B cell (primary cell): ENCODE measurements at regions not wholly inside any gene's neighbourhood (a gene's known extent, or its start where the extent isn't known, plus 50 kb on each side); places are given as distances from the start of the nearest gene placed in this dataset.

Source experiments
- ATAC-seq: fragments of 200-7000 bp; cut with Tn5 transposase; one replicate; pipeline ENCODE4 v1.10.0; 2021; ENCODE audit warnings: low read depth, mild to moderate bottlenecking, moderate number of reproducible peaks, moderate library complexity
- CTCF ChIA-PET: fragments of 350-600 bp; sonication (Branson Sonifier 250); formaldehyde crosslinking; loops from one replicate; lab custom pipeline; 2021; ENCODE audit warnings: antibody characterized with exemption, inconsistent platforms; lab: Charles Lee
- POLR2A ChIA-PET: fragments of 350-600 bp; sonication (Branson Sonifier 250); formaldehyde crosslinking; loops from one replicate; lab custom pipeline; 2021; ENCODE audit warnings: antibody characterized with exemption; lab: Charles Lee
- DNase-seq: peaks from one replicate; pipeline ENCODE4 v3.0.0; 2013
- H2AFZ ChIP-seq: 2 replicates; pipeline ENCODE4 v1.6.1; 2012; ENCODE audit warnings: mild to moderate bottlenecking, low read depth, low read length; ENCODE audit not compliant: insufficient read depth, poor library complexity, severe bottlenecking
- H3K27ac ChIP-seq, 2 donors: 1 replicate in 1 of 2; 2 replicates in 1 of 2; pipeline ENCODE4 v1.5.1; 2012 to 2013; ENCODE audit warnings: low read length in 2 of 2, mild to moderate bottlenecking in 2 of 2, moderate library complexity in 1 of 2
- H3K27me3 ChIP-seq, 4 experiments: fragments of 200-600 bp in 1 of 4; sonication (generic) in 1 of 4; replicated peaks in 1 of 4; 1 replicate in 2 of 4; 2 replicates in 2 of 4; pipeline versions ENCODE4 v1.6.1 to v1.7.0; 2013 to 2016; ENCODE audit warnings: low read length in 3 of 4, mild to moderate bottlenecking in 2 of 4, mixed read lengths in 1 of 4, moderate library complexity in 1 of 4; ENCODE audit not compliant: insufficient read depth in 4 of 4, control insufficient read depth in 3 of 4; ENCODE audit errors: control extremely low read depth in 1 of 4
- H3K36me3 ChIP-seq, 2 experiments: replicated peaks in 1 of 2; 1 replicate in 1 of 2; 2 replicates in 1 of 2; pipeline versions ENCODE4 v1.6.1 to v1.7.1; 2013; ENCODE audit warnings: low read length in 1 of 2; ENCODE audit not compliant: insufficient read depth in 2 of 2, control insufficient read depth in 1 of 2; ENCODE audit errors: control extremely low read depth in 1 of 2, extremely low read depth in 1 of 2
- H3K4me1 ChIP-seq, 2 donors: fragments of 200-600 bp in 1 of 2; sonication (generic) in 1 of 2; 1 replicate in 1 of 2; 2 replicates in 1 of 2; pipeline versions ENCODE4 v1.5.1 to v1.6.1; 2013 to 2017; ENCODE audit warnings: low read length in 2 of 2; ENCODE audit not compliant: control insufficient read depth in 2 of 2, insufficient read depth in 2 of 2
- H3K4me2 ChIP-seq: replicated peaks from 2 replicates; pipeline ENCODE3; 2012; ENCODE audit warnings: mild to moderate bottlenecking, low read depth, low read length; ENCODE audit not compliant: poor library complexity, severe bottlenecking
- H3K4me3 ChIP-seq, 5 experiments: fragments of 200-600 bp in 1 of 5; sonication (generic) in 1 of 5; 1 replicate in 3 of 5; 2 replicates in 2 of 5; pipeline versions ENCODE4 v1.5.1 to v1.7.0; 2011 to 2016; ENCODE audit warnings: low read length in 4 of 5, mild to moderate bottlenecking in 4 of 5, low read depth in 2 of 5, control low read depth in 1 of 5, moderate library complexity in 1 of 5; ENCODE audit not compliant: insufficient read depth in 1 of 5; ENCODE audit errors: control extremely low read depth in 1 of 5, extremely low read depth in 1 of 5
- H3K79me2 ChIP-seq: fragments of 200-600 bp; sonication (generic); one replicate; pipeline ENCODE4 v1.6.0; 2016; ENCODE audit warnings: low read length; ENCODE audit not compliant: control insufficient read depth, insufficient read depth
- H3K9ac ChIP-seq: fragments of 200-600 bp; sonication (generic); 2 replicates; pipeline ENCODE4 v1.6.1; 2017; ENCODE audit warnings: mild to moderate bottlenecking, low read length, moderate library complexity
- H3K9me3 ChIP-seq, 3 donors: one replicate each; pipeline versions ENCODE4 v1.6.1 to v1.7.1; 2013; ENCODE audit warnings: low read length in 2 of 3; ENCODE audit not compliant: control insufficient read depth in 2 of 3, insufficient read depth in 1 of 3; ENCODE audit errors: control extremely low read depth in 1 of 3
- H4K20me1 ChIP-seq: 2 replicates; pipeline ENCODE4 v1.6.0; 2012; ENCODE audit warnings: mild to moderate bottlenecking, low read length; ENCODE audit not compliant: insufficient read depth, control insufficient read depth, poor library complexity, severe bottlenecking
- H3K27ac Mint-ChIP-seq: one replicate; pipeline ENCODE4 v1.8.0; 2021; ENCODE audit warnings: mixed read lengths
- H3K27me3 Mint-ChIP-seq: one replicate; pipeline ENCODE4 v1.8.0; 2021; ENCODE audit warnings: mixed read lengths
- H3K4me1 Mint-ChIP-seq: one replicate; pipeline ENCODE4 v1.8.0; 2021; ENCODE audit warnings: mixed read lengths
- H3K4me3 Mint-ChIP-seq: one replicate; pipeline ENCODE4 v1.8.0; 2021; ENCODE audit warnings: mixed read lengths
- H3K9me3 Mint-ChIP-seq: one replicate; pipeline ENCODE4 v1.8.0; 2022; ENCODE audit warnings: mixed read lengths; ENCODE audit not compliant: insufficient read depth
- CTCF ChIP-seq: fragments of 200-600 bp; IDR thresholded peaks from one replicate; pipeline ENCODE4 v1.8.0; 2022; ENCODE audit warnings: antibody characterized with exemption, mild to moderate bottlenecking
- EZH2 ChIP-seq: IDR thresholded peaks from 2 replicates; pipeline ENCODE4 v1.6.1; 2012; ENCODE audit warnings: borderline replicate concordance, low read depth, mild to moderate bottlenecking, moderate library complexity, low read length; ENCODE audit not compliant: insufficient read depth, poor library complexity, severe bottlenecking
- WGBS: methylation state at CpG from one replicate; pipeline ENCODE4 v1.1.5; 2013; ENCODE audit warnings: missing lambda C conversion rate; ENCODE audit not compliant: insufficient coverage; 5-methylcytosine and 5-hydroxymethylcytosine counted together
- intact Hi-C: fragments of 100-400 bp; cut with micrococcal nuclease; formaldehyde crosslinking; loops from one replicate; pipeline ENCODE4 v1.10.0; 2022

GRCh38 chr20:16115911-16116552 lies 457.2 kb downstream of the KIF16B start:
- Histone ChIP-seq H3K4me2 (no peak overlapping the region), H3K79me2 (no peaks in the 10 kb centered on the region), H4K20me1 (no peaks in the 10 kb centered on the region), H3K27ac (no peak overlapping the region), H3K36me3 (no peaks in the 10 kb centered on the region), H3K4me1 (peaks cover 21 to 23% of the 10 kb centered on the region in 2 donors), H3K4me3 (no peak overlapping the region), H2AFZ (no peak overlapping the region), H3K9ac (no peak overlapping the region), H3K27me3 (no peaks in the 10 kb centered on the region), H3K9me3 (no peaks in the 10 kb centered on the region)
- intact Hi-C loops = no loop called here
- H3K9me3 Mint-ChIP-seq = no peaks in the 10 kb centered on the region
- WGBS = 100% methylated on average over 2 of the region's 2 CpGs
- TF ChIP-seq EZH2 (no peak), CTCF (no peak)
- no peak for ATAC-seq
- ChIA-PET CTCF (interaction anchor here (1.3 kb wide), 1 partner anchor 38 kb away, joined by 3 read pairs; no protein-coding TSS in a partner anchor), POLR2A (no interaction called here)
- no peak for DNase-seq
- peaks cover 28% of the 10 kb centered on the region for H3K4me1 Mint-ChIP-seq
- no peaks in the 10 kb centered on the region for H3K27me3 Mint-ChIP-seq
- no peak overlapping the region for H3K27ac Mint-ChIP-seq
- H3K4me3 Mint-ChIP-seq = no peak overlapping the region

DNA sequence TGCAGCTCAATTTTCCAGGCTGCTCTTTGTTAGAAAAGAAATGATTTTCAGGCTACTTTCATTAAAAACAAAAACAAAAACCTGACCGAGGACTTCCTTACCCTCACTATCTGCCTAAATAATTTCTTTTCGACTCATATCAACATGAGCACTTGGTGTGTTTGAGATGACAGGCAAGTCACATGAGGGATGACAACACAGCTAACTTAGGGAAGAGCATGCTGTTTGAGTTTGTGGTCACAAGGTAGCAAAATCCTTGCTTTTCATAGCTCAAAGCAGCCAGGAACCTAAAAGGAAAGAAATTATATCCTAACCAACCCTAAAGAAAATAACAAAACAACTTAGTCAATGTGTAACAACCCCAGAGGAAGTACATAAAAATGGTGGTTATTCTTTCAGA lies 459.5 kb downstream of the KIF16B start:
- TF ChIP-seq EZH2 (no peak), CTCF (no peak)
- H3K27ac ChIP-seq = no peak overlapping the region
- WGBS = no CpG with 5 or more reads among the region's 2 CpGs
- no peak overlapping the region for H3K27ac Mint-ChIP-seq
- no peak overlapping the region for H3K4me3 ChIP-seq
- H3K4me1 ChIP-seq = peaks cover 28 to 30% of the 10 kb centered on the region in 2 donors
- POLR2A ChIA-PET = no interaction called here
- no peaks in the 10 kb centered on the region for H3K9me3 ChIP-seq
- H3K79me2 ChIP-seq = no peaks in the 10 kb centered on the region
- H3K4me2 ChIP-seq = no peak overlapping the region
- H3K27me3 ChIP-seq = no peaks in the 10 kb centered on the region
- H3K36me3 ChIP-seq = no peaks in the 10 kb centered on the region
- H2AFZ ChIP-seq = no peak overlapping the region
- peaks cover 46% of the 10 kb centered on the region for H3K4me1 Mint-ChIP-seq
- H3K9me3 Mint-ChIP-seq = no peaks in the 10 kb centered on the region
- H3K27me3 Mint-ChIP-seq = no peaks in the 10 kb centered on the region
- CTCF ChIA-PET = no interaction called here
- intact Hi-C loops = no loop called here
- no peaks in the 10 kb centered on the region for H4K20me1 ChIP-seq
- H3K4me3 Mint-ChIP-seq = no peak overlapping the region
- no peak overlapping the region for H3K9ac ChIP-seq
- ATAC-seq = no peak
- no peak for DNase-seq
